GM12864 (cell line): ENCODE measurements at regions not wholly inside any gene's neighbourhood (a gene's known extent, or its start where the extent isn't known, plus 50 kb on each side); places are given as distances from the start of the nearest gene placed in this dataset.

Experiments
- DNase-seq: peaks from one replicate; pipeline ENCODE4 v3.0.0-alpha.2; 2011; ENCODE audit warnings: low read depth
- H3K4me3 ChIP-seq: 2 replicates; pipeline ENCODE4 v1.5.1; 2011; ENCODE audit warnings: mild to moderate bottlenecking, low read depth, low read length, control low read depth
- CTCF ChIP-seq: IDR thresholded peaks from 2 replicates; pipeline ENCODE4 v1.5.1; 2011; ENCODE audit warnings: low read depth, mild to moderate bottlenecking, moderate library complexity, low read length, control low read depth, inconsistent platforms; ENCODE audit errors: missing control alignments

GRCh38 chr2:129091620-129092019 lies 773.0 kb upstream of the HS6ST1 start:
- no peak for DNase-seq

GRCh38 chr2:129092956-129093355 lies 774.3 kb upstream of the HS6ST1 start:
- H3K4me3 ChIP-seq = no peak overlapping the region
- TF ChIP-seq CTCF = no peak
- DNase-seq = no peak

More at GRCh38 chr2:129091620-129092019, 773.0 kb upstream of the HS6ST1 start:
- no peak overlapping the region for H3K4me3 ChIP-seq
- TF ChIP-seq CTCF = no peak

GRCh38 chr2:129101186-129101585 lies 782.5 kb upstream of the HS6ST1 start:
- TF ChIP-seq CTCF = no peak
- no peak for DNase-seq
- H3K4me3 ChIP-seq = no peak overlapping the region

- H3K4me3 ChIP-seq = no peak overlapping the region
- DNase-seq = no peak
- no peak for TF ChIP-seq CTCF
Observed at GRCh38 chr2:129103936-129104878, 785.5 kb upstream of the HS6ST1 start.

- no peak for TF ChIP-seq CTCF
- no peak overlapping the region for H3K4me3 ChIP-seq
- DNase-seq = no peak
Observed at GRCh38 chr2:129112181-129112580, 793.5 kb upstream of the HS6ST1 start.

GRCh38 chr2:129113776-129114175 lies 795.1 kb upstream of the HS6ST1 start:
- H3K4me3 ChIP-seq = no peak overlapping the region
- no peak for DNase-seq
- TF ChIP-seq CTCF = no peak

- H3K4me3 ChIP-seq = no peak overlapping the region
- no peak for DNase-seq
- no peak for TF ChIP-seq CTCF
Observed at GRCh38 chr2:129117434-129117833, 798.8 kb upstream of the HS6ST1 start.
